GM23338 (cell line): ENCODE measurements at regions not wholly inside any gene's neighbourhood (a gene's known extent, or its start where the extent isn't known, plus 50 kb on each side); places are given as distances from the start of the nearest gene placed in this dataset.

Experiments used
- ATAC-seq: fragments of 200-7000 bp; cut with Tn5 transposase; 3 replicates; pipeline ENCODE4 v1.9.1; 2020
- DNase-seq: peaks from one replicate; pipeline ENCODE4 v3.0.0-alpha.2; 2015; ENCODE audit warnings: low spot score
- H2AFZ ChIP-seq: fragments of 200-600 bp; sonication (generic); 2 replicates; pipeline ENCODE4 v1.8.0; 2016; ENCODE audit warnings: antibody characterized with exemption, mild to moderate bottlenecking, moderate library complexity
- H3F3A ChIP-seq: fragments of 200-600 bp; sonication (generic); replicated peaks from 2 replicates; pipeline ENCODE4 v1.8.0; 2017; ENCODE audit warnings: antibody characterized with exemption, mixed run types, low read depth
- H3K27ac ChIP-seq: fragments of 200-600 bp; sonication (generic); 2 replicates; pipeline ENCODE4 v1.6.1; 2016; ENCODE audit warnings: low read depth
- H3K27me3 ChIP-seq: fragments of 200-600 bp; sonication (generic); 2 replicates; pipeline ENCODE4 v1.8.0; 2016; ENCODE audit warnings: mild to moderate bottlenecking, mixed run types, moderate library complexity; ENCODE audit not compliant: insufficient read depth
- H3K36me3 ChIP-seq: fragments of 200-600 bp; sonication (generic); 2 replicates; pipeline ENCODE4 v1.8.0; 2016; ENCODE audit warnings: mild to moderate bottlenecking; ENCODE audit not compliant: insufficient read depth
- H3K4me1 ChIP-seq: fragments of 200-600 bp; sonication (generic); 2 replicates; pipeline ENCODE4 v1.8.0; 2016; ENCODE audit warnings: mild to moderate bottlenecking, moderate library complexity; ENCODE audit not compliant: insufficient read depth
- H3K4me2 ChIP-seq: fragments of 200-600 bp; sonication (generic); 2 replicates; pipeline ENCODE4 v1.7.1; 2017; ENCODE audit warnings: mixed run types
- H3K4me3 ChIP-seq: fragments of 200-600 bp; sonication (generic); 2 replicates; pipeline ENCODE4 v1.6.1; 2016; ENCODE audit warnings: mixed run types
- H3K79me2 ChIP-seq: fragments of 200-600 bp; sonication (generic); replicated peaks from 2 replicates; pipeline ENCODE4 v1.8.0; 2017; ENCODE audit warnings: mild to moderate bottlenecking; ENCODE audit not compliant: insufficient read depth
- H3K9me2 ChIP-seq: fragments of 200-600 bp; sonication (generic); 2 replicates; pipeline ENCODE4 v1.8.0; 2017; ENCODE audit not compliant: insufficient read depth
- H4K20me1 ChIP-seq: fragments of 200-600 bp; sonication (generic); replicated peaks from 2 replicates; pipeline ENCODE4 v1.8.0; 2017; ENCODE audit warnings: mild to moderate bottlenecking; ENCODE audit not compliant: insufficient read depth
- H3K27ac Mint-ChIP-seq: 2 replicates; pipeline ENCODE4 v1.8.0; 2020; ENCODE audit warnings: inconsistent platforms, mild to moderate bottlenecking, moderate library complexity, mixed read lengths
- H3K27me3 Mint-ChIP-seq: 3 replicates; pipeline ENCODE4 v1.8.0; 2022; ENCODE audit warnings: low read depth, mild to moderate bottlenecking, moderate library complexity, mixed read lengths, inconsistent platforms; ENCODE audit not compliant: insufficient read depth, poor library complexity
- H3K36me3 Mint-ChIP-seq: 3 replicates; pipeline ENCODE4 v1.8.0; 2021; ENCODE audit warnings: low read depth, mild to moderate bottlenecking, inconsistent platforms, moderate library complexity, mixed read lengths
- H3K4me1 Mint-ChIP-seq: 3 replicates; pipeline ENCODE4 v1.8.0; 2020; ENCODE audit warnings: mild to moderate bottlenecking, inconsistent platforms, mixed read lengths
- H3K4me3 Mint-ChIP-seq: 3 replicates; pipeline ENCODE4 v1.8.0; 2021; ENCODE audit warnings: moderate library complexity, mild to moderate bottlenecking, inconsistent platforms, mixed read lengths
- H3K9me3 Mint-ChIP-seq: 3 replicates; pipeline ENCODE4 v1.8.0; 2020; ENCODE audit warnings: moderate library complexity, mild to moderate bottlenecking, inconsistent platforms, mixed read lengths
- CREB1 ChIP-seq: fragments of 250-450 bp; sonication (Bioruptor Pico); IDR thresholded peaks from 2 replicates; pipeline ENCODE4 v1.5.0; 2020; ENCODE audit warnings: low read depth, mild to moderate bottlenecking, moderate library complexity
- EZH2 ChIP-seq: fragments of 200-600 bp; sonication (generic); IDR thresholded peaks from one replicate; pipeline ENCODE4 v1.8.0; 2017; ENCODE audit warnings: antibody characterized with exemption, mild to moderate bottlenecking, low read depth; ENCODE audit not compliant: unreplicated experiment
- EZH2phosphoT487 ChIP-seq: fragments of 200-600 bp; sonication (generic); IDR thresholded peaks from one replicate; pipeline ENCODE4 v1.8.1; 2018; ENCODE audit warnings: antibody characterized with exemption; ENCODE audit not compliant: unreplicated experiment
- JUNB ChIP-seq: IDR thresholded peaks from one replicate; pipeline ENCODE4 v1.6.1; 2016; ENCODE audit warnings: antibody characterized with exemption; ENCODE audit not compliant: unreplicated experiment
- NANOG ChIP-seq: IDR thresholded peaks from 2 replicates; pipeline ENCODE4 v1.6.1; 2016; ENCODE audit warnings: antibody characterized with exemption, borderline replicate concordance
- POLR2AphosphoS5 ChIP-seq: IDR thresholded peaks from 2 replicates; pipeline ENCODE4 v1.6.1; 2016; ENCODE audit warnings: antibody characterized with exemption, low read depth
- STAT1 ChIP-seq: IDR thresholded peaks from one replicate; pipeline ENCODE4 v1.6.1; 2016; ENCODE audit warnings: antibody characterized with exemption; ENCODE audit not compliant: unreplicated experiment
- ZNF331 ChIP-seq: fragments of 250-450 bp; sonication (Bioruptor Pico); IDR thresholded peaks from 2 replicates; pipeline ENCODE4 v1.5.0; 2020; ENCODE audit warnings: low read depth, mild to moderate bottlenecking, moderate library complexity
- TF ChIP-seq, protein P1 (sequence below): IDR thresholded peaks from 2 replicates; pipeline ENCODE4 v1.6.1; 2016; ENCODE audit warnings: antibody characterized with exemption
- TF ChIP-seq, protein P2 (sequence below): IDR thresholded peaks from one replicate; pipeline ENCODE4 v1.6.1; 2018; ENCODE audit warnings: antibody characterized with exemption; ENCODE audit not compliant: unreplicated experiment
- TF ChIP-seq, protein P3 (sequence below), 2 experiments: fragments of 200-600 bp in 1 of 2; sonication (generic) in 1 of 2; conservative IDR thresholded peaks; 2 replicates each; pipeline versions ENCODE4 v1.5.1 to v1.6.1; 2016 to 2017; ENCODE audit warnings: antibody characterized with exemption in 2 of 2, low read depth in 2 of 2, mild to moderate bottlenecking in 2 of 2, moderate library complexity in 1 of 2

DNA sequence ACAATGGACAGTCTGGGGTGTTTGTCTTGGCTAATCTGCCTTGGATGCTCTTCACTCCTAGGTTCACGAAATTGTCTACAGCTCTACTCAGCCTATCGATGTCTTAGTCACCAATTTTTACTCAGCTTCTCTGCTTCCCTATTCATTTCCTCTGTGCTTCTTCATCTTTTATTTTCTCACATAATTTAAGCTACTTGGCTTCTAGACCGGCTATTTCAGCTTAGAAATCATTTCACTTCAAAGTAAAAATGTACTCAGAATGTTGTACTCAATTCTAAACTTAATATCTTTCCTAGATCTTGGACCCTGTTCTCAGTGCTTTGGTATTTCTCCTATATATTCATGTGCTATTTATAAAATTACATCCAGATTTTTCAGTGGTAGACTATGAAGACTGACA, 430.0 kb upstream of the FTMT start:
- peak overlapping the region; percentile 69; the same call in 1 of the 2 replicates for H3K27ac Mint-ChIP-seq
- no peaks in the 10 kb centered on the region for H4K20me1 ChIP-seq
- no peak overlapping the region for H3K4me3 Mint-ChIP-seq
- no peaks in the 10 kb centered on the region for H3K4me1 ChIP-seq
- no peak overlapping the region for H2AFZ ChIP-seq
- no peak overlapping the region for H3K27ac ChIP-seq
- peaks cover 9% of the 10 kb centered on the region; the same call in 1 of the 3 replicates for H3K9me3 Mint-ChIP-seq
- H3F3A ChIP-seq = no peaks in the 10 kb centered on the region
- H3K27me3 Mint-ChIP-seq = peaks cover 5% of the 10 kb centered on the region
- H3K4me1 Mint-ChIP-seq = peaks cover 4% of the 10 kb centered on the region; the same call in 2 of the 3 replicates
- H3K4me3 ChIP-seq = no peak overlapping the region
- H3K36me3 Mint-ChIP-seq = 0 out of 3 replicates have a peak, but pooled peaks cover 4% of the 10 kb centered on the region
- H3K36me3 ChIP-seq = no peaks in the 10 kb centered on the region
- no peak for DNase-seq
- H3K27me3 ChIP-seq = no peaks in the 10 kb centered on the region
- H3K4me2 ChIP-seq = no peak overlapping the region
- no peaks in the 10 kb centered on the region for H3K79me2 ChIP-seq
- ATAC-seq = no peak
- H3K9me2 ChIP-seq = no peaks in the 10 kb centered on the region
- no peak for TF ChIP-seq JUNB
- TF ChIP-seq, protein P1, sequence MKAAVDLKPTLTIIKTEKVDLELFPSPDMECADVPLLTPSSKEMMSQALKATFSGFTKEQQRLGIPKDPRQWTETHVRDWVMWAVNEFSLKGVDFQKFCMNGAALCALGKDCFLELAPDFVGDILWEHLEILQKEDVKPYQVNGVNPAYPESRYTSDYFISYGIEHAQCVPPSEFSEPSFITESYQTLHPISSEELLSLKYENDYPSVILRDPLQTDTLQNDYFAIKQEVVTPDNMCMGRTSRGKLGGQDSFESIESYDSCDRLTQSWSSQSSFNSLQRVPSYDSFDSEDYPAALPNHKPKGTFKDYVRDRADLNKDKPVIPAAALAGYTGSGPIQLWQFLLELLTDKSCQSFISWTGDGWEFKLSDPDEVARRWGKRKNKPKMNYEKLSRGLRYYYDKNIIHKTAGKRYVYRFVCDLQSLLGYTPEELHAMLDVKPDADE = no peak
- TF ChIP-seq, protein P2, sequence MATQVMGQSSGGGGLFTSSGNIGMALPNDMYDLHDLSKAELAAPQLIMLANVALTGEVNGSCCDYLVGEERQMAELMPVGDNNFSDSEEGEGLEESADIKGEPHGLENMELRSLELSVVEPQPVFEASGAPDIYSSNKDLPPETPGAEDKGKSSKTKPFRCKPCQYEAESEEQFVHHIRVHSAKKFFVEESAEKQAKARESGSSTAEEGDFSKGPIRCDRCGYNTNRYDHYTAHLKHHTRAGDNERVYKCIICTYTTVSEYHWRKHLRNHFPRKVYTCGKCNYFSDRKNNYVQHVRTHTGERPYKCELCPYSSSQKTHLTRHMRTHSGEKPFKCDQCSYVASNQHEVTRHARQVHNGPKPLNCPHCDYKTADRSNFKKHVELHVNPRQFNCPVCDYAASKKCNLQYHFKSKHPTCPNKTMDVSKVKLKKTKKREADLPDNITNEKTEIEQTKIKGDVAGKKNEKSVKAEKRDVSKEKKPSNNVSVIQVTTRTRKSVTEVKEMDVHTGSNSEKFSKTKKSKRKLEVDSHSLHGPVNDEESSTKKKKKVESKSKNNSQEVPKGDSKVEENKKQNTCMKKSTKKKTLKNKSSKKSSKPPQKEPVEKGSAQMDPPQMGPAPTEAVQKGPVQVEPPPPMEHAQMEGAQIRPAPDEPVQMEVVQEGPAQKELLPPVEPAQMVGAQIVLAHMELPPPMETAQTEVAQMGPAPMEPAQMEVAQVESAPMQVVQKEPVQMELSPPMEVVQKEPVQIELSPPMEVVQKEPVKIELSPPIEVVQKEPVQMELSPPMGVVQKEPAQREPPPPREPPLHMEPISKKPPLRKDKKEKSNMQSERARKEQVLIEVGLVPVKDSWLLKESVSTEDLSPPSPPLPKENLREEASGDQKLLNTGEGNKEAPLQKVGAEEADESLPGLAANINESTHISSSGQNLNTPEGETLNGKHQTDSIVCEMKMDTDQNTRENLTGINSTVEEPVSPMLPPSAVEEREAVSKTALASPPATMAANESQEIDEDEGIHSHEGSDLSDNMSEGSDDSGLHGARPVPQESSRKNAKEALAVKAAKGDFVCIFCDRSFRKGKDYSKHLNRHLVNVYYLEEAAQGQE = no peak
- TF ChIP-seq, protein P3, sequence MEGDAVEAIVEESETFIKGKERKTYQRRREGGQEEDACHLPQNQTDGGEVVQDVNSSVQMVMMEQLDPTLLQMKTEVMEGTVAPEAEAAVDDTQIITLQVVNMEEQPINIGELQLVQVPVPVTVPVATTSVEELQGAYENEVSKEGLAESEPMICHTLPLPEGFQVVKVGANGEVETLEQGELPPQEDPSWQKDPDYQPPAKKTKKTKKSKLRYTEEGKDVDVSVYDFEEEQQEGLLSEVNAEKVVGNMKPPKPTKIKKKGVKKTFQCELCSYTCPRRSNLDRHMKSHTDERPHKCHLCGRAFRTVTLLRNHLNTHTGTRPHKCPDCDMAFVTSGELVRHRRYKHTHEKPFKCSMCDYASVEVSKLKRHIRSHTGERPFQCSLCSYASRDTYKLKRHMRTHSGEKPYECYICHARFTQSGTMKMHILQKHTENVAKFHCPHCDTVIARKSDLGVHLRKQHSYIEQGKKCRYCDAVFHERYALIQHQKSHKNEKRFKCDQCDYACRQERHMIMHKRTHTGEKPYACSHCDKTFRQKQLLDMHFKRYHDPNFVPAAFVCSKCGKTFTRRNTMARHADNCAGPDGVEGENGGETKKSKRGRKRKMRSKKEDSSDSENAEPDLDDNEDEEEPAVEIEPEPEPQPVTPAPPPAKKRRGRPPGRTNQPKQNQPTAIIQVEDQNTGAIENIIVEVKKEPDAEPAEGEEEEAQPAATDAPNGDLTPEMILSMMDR (conservative IDR thresholded peaks at IDR 0.05; ENCODE audit: low read depth in 2 of 2) = no peak
- TF ChIP-seq CREB1 (CRISPR knock-in tag) = no peak
- TF ChIP-seq STAT1 = no peak
- no peak for TF ChIP-seq EZH2

DNA sequence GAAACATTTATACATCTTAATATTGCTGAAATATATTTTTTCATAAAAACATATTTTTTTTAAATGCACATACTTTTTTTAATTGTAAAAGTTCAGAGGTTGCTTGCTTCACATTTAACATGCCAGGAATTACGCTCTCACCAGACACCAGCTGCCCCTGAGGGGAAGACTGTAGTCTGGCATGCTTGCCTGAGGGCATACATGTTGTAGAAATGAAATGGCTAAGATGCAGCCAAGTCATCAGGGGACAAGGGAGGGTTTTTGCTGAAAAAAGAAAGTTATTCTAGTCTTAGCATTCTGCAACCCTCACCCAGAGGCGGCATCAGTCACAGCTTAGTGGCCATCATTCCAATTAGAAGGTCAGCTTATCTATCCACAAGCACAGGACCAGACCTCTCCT, 426.7 kb upstream of the FTMT start:
- no peaks in the 10 kb centered on the region for H3K27me3 ChIP-seq
- no peaks in the 10 kb centered on the region for H4K20me1 ChIP-seq
- Mint-ChIP-seq H3K27ac (no peak overlapping the region), H3K27me3 (peaks cover 3% of the 10 kb centered on the region), H3K4me1 (peaks cover 4% of the 10 kb centered on the region; the same call in 2 of the 3 replicates), H3K36me3 (0 out of 3 replicates have a peak, but pooled peaks cover 4% of the 10 kb centered on the region), H3K9me3 (peaks cover 13% of the 10 kb centered on the region; the same call in 1 of the 3 replicates), H3K4me3 (no peak overlapping the region)
- no peak for DNase-seq
- no peak overlapping the region for H3K4me2 ChIP-seq
- ATAC-seq = no peak
- no peaks in the 10 kb centered on the region for H3K9me2 ChIP-seq
- H2AFZ ChIP-seq = no peak overlapping the region
- no peaks in the 10 kb centered on the region for H3K79me2 ChIP-seq
- H3F3A ChIP-seq = no peaks in the 10 kb centered on the region
- H3K36me3 ChIP-seq = no peaks in the 10 kb centered on the region
- H3K4me3 ChIP-seq = no peak overlapping the region
- no peaks in the 10 kb centered on the region for H3K4me1 ChIP-seq
- TF ChIP-seq, protein P3 (conservative IDR thresholded peaks at IDR 0.05; ENCODE audit: low read depth in 2 of 2) = no peak
- TF ChIP-seq, protein P2 = no peak
- TF ChIP-seq POLR2AphosphoS5 (no peak), EZH2phosphoT487 (no peak), ZNF331 (CRISPR knock-in tag) (no peak), JUNB (no peak), STAT1 (no peak), NANOG (no peak), EZH2 (no peak)
- no peak overlapping the region for H3K27ac ChIP-seq
